SU-DHL-6 (cell line): ENCODE measurements at regions not wholly inside any gene's neighbourhood (a gene's known extent, or its start where the extent isn't known, plus 50 kb on each side); places are given as distances from the start of the nearest gene placed in this dataset.

Source experiments
- H2AFZ ChIP-seq: fragments of 200-600 bp; sonication (generic); 2 replicates; pipeline ENCODE4 v1.6.1; 2014; ENCODE audit warnings: low read depth, mild to moderate bottlenecking, moderate library complexity, mixed read lengths, antibody characterized with exemption, low read length; ENCODE audit not compliant: severe bottlenecking
- H3F3A ChIP-seq: fragments of 200-600 bp; shearing (Covaris generic); 2 replicates; pipeline ENCODE4 v1.6.0; 2016; ENCODE audit warnings: antibody characterized with exemption, mild to moderate bottlenecking; ENCODE audit not compliant: insufficient read depth
- H3K27ac ChIP-seq: fragments of 200-600 bp; sonication (generic); 2 replicates; pipeline ENCODE4 v1.5.1; 2016; ENCODE audit warnings: low read depth, mild to moderate bottlenecking, low read length, moderate library complexity, mixed read lengths
- H3K27me3 ChIP-seq: fragments of 200-600 bp; sonication (generic), shearing (Covaris generic); 2 replicates; pipeline ENCODE4 v1.6.0; 2014; ENCODE audit warnings: mild to moderate bottlenecking, low read length
- H3K36me3 ChIP-seq: fragments of 200-600 bp; sonication (generic); 2 replicates; pipeline ENCODE4 v1.6.1; 2014; ENCODE audit warnings: mild to moderate bottlenecking, low read length, mixed read lengths
- H3K4me2 ChIP-seq: fragments of 300-600, 200-600 bp; shearing (Covaris generic), sonication (generic); 2 replicates; pipeline ENCODE4 v1.6.0; 2014; ENCODE audit warnings: low read length, low read depth, mild to moderate bottlenecking; ENCODE audit not compliant: poor library complexity, severe bottlenecking
- H3K4me3 ChIP-seq: fragments of 200-600 bp; sonication (generic); 2 replicates; pipeline ENCODE4 v1.5.1; 2014; ENCODE audit warnings: antibody characterized with exemption, low read length, mild to moderate bottlenecking, mixed read lengths; ENCODE audit not compliant: insufficient read depth, poor library complexity, severe bottlenecking
- H3K79me2 ChIP-seq: fragments of 200-600 bp; sonication (generic); 2 replicates; pipeline ENCODE4 v1.6.1; 2014; ENCODE audit warnings: mild to moderate bottlenecking, low read length, moderate library complexity; ENCODE audit not compliant: insufficient read depth
- H3K9ac ChIP-seq: fragments of 200-600 bp; sonication (generic); 2 replicates; pipeline ENCODE4 v1.7.0; 2014; ENCODE audit warnings: mild to moderate bottlenecking, low read length
- H3K9me2 ChIP-seq: fragments of 200-600 bp; sonication (generic); replicated peaks from 2 replicates; pipeline ENCODE4 v1.6.1; 2014; ENCODE audit warnings: low read length; ENCODE audit not compliant: insufficient read depth
- H3K9me3 ChIP-seq: fragments of 200-600 bp; sonication (generic); 2 replicates; pipeline ENCODE4 v1.6.1; 2014; ENCODE audit warnings: low read length, mixed read lengths; ENCODE audit not compliant: insufficient read depth
- H4K20me1 ChIP-seq: fragments of 200-600 bp; sonication (generic); 2 replicates; pipeline ENCODE4 v1.6.1; 2014; ENCODE audit warnings: low read depth, mild to moderate bottlenecking, antibody characterized with exemption, low read length, moderate library complexity, mixed read lengths
- CTCF ChIP-seq: fragments of 200-600 bp; sonication (generic); IDR thresholded peaks from one replicate; pipeline ENCODE4 v1.5.1; 2017; ENCODE audit warnings: antibody characterized with exemption, mild to moderate bottlenecking, low read length, moderate library complexity; ENCODE audit not compliant: insufficient read depth, poor library complexity, severe bottlenecking
- EZH2phosphoT487 ChIP-seq: fragments of 200-600 bp; sonication (generic), shearing (Covaris generic); conservative IDR thresholded peaks from 2 replicates; pipeline ENCODE4 v1.6.1; 2018; ENCODE audit warnings: mild to moderate bottlenecking, antibody characterized with exemption, low read length, moderate library complexity, mixed read lengths

GRCh38 chr7:53917637-53918036 is 624.5 kb upstream of the VSTM2A start:
- Histone ChIP-seq H3K4me3 (no peak overlapping the region), H3K9ac (no peak overlapping the region), H3K79me2 (no peaks in the 10 kb centered on the region), H3K27me3 (no peaks in the 10 kb centered on the region), H3K4me2 (no peak overlapping the region), H3K9me2 (0 out of 2 replicates have a peak, but pooled peaks cover 4% of the 10 kb centered on the region), H3K36me3 (no peaks in the 10 kb centered on the region), H2AFZ (no peak overlapping the region), H4K20me1 (no peaks in the 10 kb centered on the region), H3F3A (no peaks in the 10 kb centered on the region), H3K27ac (no peak overlapping the region), H3K9me3 (no peaks in the 10 kb centered on the region)
- TF ChIP-seq EZH2phosphoT487 (no peak), CTCF (no peak)

GRCh38 chr7:53920011-53920410 is 622.2 kb upstream of the VSTM2A start:
- Histone ChIP-seq H3K36me3 (no peaks in the 10 kb centered on the region), H3K27me3 (no peaks in the 10 kb centered on the region), H3K79me2 (no peaks in the 10 kb centered on the region), H3K4me2 (no peak overlapping the region), H3K9ac (no peak overlapping the region), H3K27ac (no peak overlapping the region), H3K9me3 (no peaks in the 10 kb centered on the region), H3K4me3 (no peak overlapping the region), H3F3A (no peaks in the 10 kb centered on the region), H2AFZ (no peak overlapping the region), H3K9me2 (0 out of 2 replicates have a peak, but pooled peaks cover 4% of the 10 kb centered on the region), H4K20me1 (no peaks in the 10 kb centered on the region)
- TF ChIP-seq CTCF, result no peak
- no peak for TF ChIP-seq EZH2phosphoT487

- no peak overlapping the region for H3K27ac ChIP-seq
- no peak overlapping the region for H2AFZ ChIP-seq
- H3K9me3 ChIP-seq, result no peaks in the 10 kb centered on the region
- H3K36me3 ChIP-seq, result no peaks in the 10 kb centered on the region
- H3K9me2 ChIP-seq, result no peaks in the 10 kb centered on the region; the same call in 1 of the 2 replicates
- no peaks in the 10 kb centered on the region for H3K27me3 ChIP-seq
- H3K79me2 ChIP-seq, result no peaks in the 10 kb centered on the region
- no peak overlapping the region for H3K4me2 ChIP-seq
- H3F3A ChIP-seq, result no peaks in the 10 kb centered on the region
- H3K4me3 ChIP-seq, result no peak overlapping the region
- no peak overlapping the region for H3K9ac ChIP-seq
- TF ChIP-seq EZH2phosphoT487 (no peak), CTCF (no peak)
- no peaks in the 10 kb centered on the region for H4K20me1 ChIP-seq
Observed at GRCh38 chr7:53940483-53940882, 601.7 kb upstream of the VSTM2A start.
